SK-N-SH (cell line): ENCODE measurements at regions not wholly inside any gene's neighbourhood (a gene's known extent, or its start where the extent isn't known, plus 50 kb on each side); places are given as distances from the start of the nearest gene placed in this dataset.
A peak's percentile ranks its signal among the peaks of the same experiment; 100 is the strongest.

ENCODE experiments used
- CTCF ChIA-PET: fragments of 300-600, 350-600 bp; formaldehyde crosslinking; extraction: SDS; loops from one replicate; lab custom pipeline; 2021; lab: Yijun Ruan, JAX
- POLR2A ChIA-PET: fragments of 350-600 bp; sonication (Branson Sonifier 250); formaldehyde crosslinking; extraction: SDS; loops from one replicate; lab custom pipeline; 2020; ENCODE audit warnings: antibody characterized with exemption, inconsistent platforms; lab: Yijun Ruan, JAX
- DNase-seq: peaks from one replicate; pipeline ENCODE4 v3.0.0; 2012
- H2AFZ ChIP-seq: fragments of 200-600 bp; sonication (generic); 2 replicates; pipeline ENCODE4 v1.8.1; 2016; ENCODE audit warnings: antibody characterized with exemption, mild to moderate bottlenecking, low read depth
- H3F3A ChIP-seq: fragments of 200-600 bp; sonication (generic); replicated peaks from 2 replicates; pipeline ENCODE3; 2016; ENCODE audit warnings: antibody characterized with exemption, mild to moderate bottlenecking; ENCODE audit not compliant: insufficient read depth
- H3K27ac ChIP-seq, 2 experiments: fragments of 200-500 bp in 1 of 2; fragments of 200-600 bp in 1 of 2; sonication (Bioruptor generic) in 1 of 2; sonication (generic), shearing (Covaris generic) in 1 of 2; 2 replicates each; pipeline versions ENCODE4 v1.5.1 to v1.6.1; 2014 to 2016; ENCODE audit warnings: low read depth in 2 of 2, inconsistent platforms in 1 of 2, low read length in 1 of 2, mild to moderate bottlenecking in 1 of 2, mixed read lengths in 1 of 2
- H3K27me3 ChIP-seq: fragments of 200-600 bp; sonication (generic), shearing (Covaris generic); 2 replicates; pipeline ENCODE4 v1.6.1; 2016; ENCODE audit warnings: mixed run types; ENCODE audit not compliant: insufficient read depth
- H3K36me3 ChIP-seq, 2 experiments: fragments of 200-500 bp in 1 of 2; fragments of 200-600 bp in 1 of 2; sonication (Bioruptor generic) in 1 of 2; sonication (generic) in 1 of 2; replicated peaks in 1 of 2; 2 replicates each; pipeline versions ENCODE3 to v1.5.1; 2014 to 2016; ENCODE audit warnings: low read length in 1 of 2, mild to moderate bottlenecking in 1 of 2; ENCODE audit not compliant: insufficient read depth in 2 of 2, control insufficient read depth in 1 of 2
- H3K4me1 ChIP-seq, 2 experiments: fragments of 200-500 bp in 1 of 2; fragments of 200-600 bp in 1 of 2; sonication (Bioruptor generic) in 1 of 2; sonication (generic), shearing (Covaris generic) in 1 of 2; 2 replicates each; pipeline versions ENCODE4 v1.5.1 to v1.6.1; 2014 to 2016; ENCODE audit warnings: low read depth in 1 of 2, low read length in 1 of 2, mixed run types in 1 of 2; ENCODE audit not compliant: insufficient read depth in 2 of 2, control insufficient read depth in 1 of 2
- H3K4me2 ChIP-seq: fragments of 200-600 bp; sonication (generic), shearing (Covaris generic); 2 replicates; pipeline ENCODE4 v1.6.1; 2017; ENCODE audit warnings: mixed run types
- H3K4me3 ChIP-seq, 2 experiments: fragments of 200-500 bp in 1 of 2; fragments of 200-600 bp in 1 of 2; sonication (Bioruptor generic) in 1 of 2; sonication (generic), shearing (Covaris generic) in 1 of 2; 2 replicates each; pipeline versions ENCODE4 v1.5.1 to v1.8.1; 2014 to 2016; ENCODE audit warnings: low read depth in 2 of 2, inconsistent platforms in 1 of 2, low read length in 1 of 2, mild to moderate bottlenecking in 1 of 2, mixed read lengths in 1 of 2, moderate library complexity in 1 of 2
- H3K79me2 ChIP-seq: fragments of 200-600 bp; sonication (generic); 2 replicates; pipeline ENCODE4 v1.8.1; 2017; ENCODE audit warnings: mild to moderate bottlenecking; ENCODE audit not compliant: insufficient read depth
- H3K9ac ChIP-seq: fragments of 200-600 bp; sonication (generic); 2 replicates; pipeline ENCODE4 v1.6.1; 2017; ENCODE audit warnings: mixed run types
- H3K9me2 ChIP-seq: fragments of 200-600 bp; sonication (generic); 2 replicates; pipeline ENCODE4 v1.6.1; 2017; ENCODE audit warnings: mixed run types
- H3K9me3 ChIP-seq: fragments of 200-600 bp; sonication (generic); 2 replicates; pipeline ENCODE4 v1.6.1; 2017; ENCODE audit warnings: mixed run types, mild to moderate bottlenecking, moderate library complexity
- H4K20me1 ChIP-seq: fragments of 200-600 bp; sonication (generic); 2 replicates; pipeline ENCODE4 v1.6.1; 2017; ENCODE audit warnings: mild to moderate bottlenecking, mixed run types; ENCODE audit not compliant: insufficient read depth
- MEF2A ChIP-seq: IDR thresholded peaks from 2 replicates; pipeline ENCODE4 v1.4.0; 2012; ENCODE audit warnings: low read depth, borderline replicate concordance
- NRF1 ChIP-seq: IDR thresholded peaks from 2 replicates; pipeline ENCODE4 v1.6.1; 2012; ENCODE audit warnings: low read depth, mild to moderate bottlenecking, low read length
- RXRA ChIP-seq: IDR thresholded peaks from 2 replicates; pipeline ENCODE4 v1.4.0; 2012; ENCODE audit warnings: low read depth, mild to moderate bottlenecking, borderline replicate concordance
- SIN3A ChIP-seq: IDR thresholded peaks from 2 replicates; pipeline ENCODE4 v1.6.1; 2012; ENCODE audit warnings: low read depth, mild to moderate bottlenecking, low read length, moderate library complexity, borderline replicate concordance
- USF1 ChIP-seq: IDR thresholded peaks from 2 replicates; pipeline ENCODE4 v1.4.0; 2012; ENCODE audit warnings: low read depth, borderline replicate concordance
- ZBTB33 ChIP-seq: IDR thresholded peaks from 2 replicates; pipeline ENCODE4 v1.4.0; 2012; ENCODE audit warnings: low read depth, borderline replicate concordance
- WGBS: methylation state at CpG from one replicate; pipeline ENCODE4 v1.1.6; 2017; ENCODE audit warnings: low lambda C conversion rate; 5-methylcytosine and 5-hydroxymethylcytosine counted together

GRCh38 chr9:21585756-21586752, 103.9 kb upstream of the IFNE start:
- 10% methylated on average over 6 of the region's 6 CpGs for WGBS
- no peak overlapping the region for H3K27ac ChIP-seq
- no peaks in the 10 kb centered on the region for H3K4me1 ChIP-seq
- peaks cover under 1% of the 10 kb centered on the region for H3F3A ChIP-seq
- H3K9me2 ChIP-seq, result no peaks in the 10 kb centered on the region
- no peak overlapping the region for H2AFZ ChIP-seq
- no peak overlapping the region for H3K4me2 ChIP-seq
- DNase-seq, result no peak
- no peaks in the 10 kb centered on the region for H3K9me3 ChIP-seq
- POLR2A ChIA-PET, result no interaction called here
- peaks cover 29% of the 10 kb centered on the region; the same call in 1 of the 2 replicates for H3K27me3 ChIP-seq
- H3K4me3 ChIP-seq, result no peak overlapping the region
- no peaks in the 10 kb centered on the region for H3K36me3 ChIP-seq
- no peaks in the 10 kb centered on the region for H4K20me1 ChIP-seq
- H3K79me2 ChIP-seq, result no peaks in the 10 kb centered on the region
- H3K9ac ChIP-seq, result no peak overlapping the region
- no peak for TF ChIP-seq ZBTB33
- TF ChIP-seq SIN3A, result no peak
- no peak for TF ChIP-seq NRF1
- no peak for TF ChIP-seq USF1
- no peak for TF ChIP-seq RXRA
- no peak for TF ChIP-seq MEF2A
- CTCF ChIA-PET, result interaction anchor here (0.5 kb wide), 1 partner anchor 116 kb away, joined by 3 read pairs; no protein-coding TSS in a partner anchor

GRCh38 chr9:21589344-21590056, 107.4 kb upstream of the IFNE start:
- no peaks in the 10 kb centered on the region for H3K79me2 ChIP-seq
- H4K20me1 ChIP-seq, result no peaks in the 10 kb centered on the region
- no peak overlapping the region for H3K9ac ChIP-seq
- no peak overlapping the region for H3K4me3 ChIP-seq
- 37% methylated on average over 8 of the region's 8 CpGs for WGBS
- POLR2A ChIA-PET, result no interaction called here
- TF ChIP-seq ZBTB33, result no peak
- TF ChIP-seq, all 33 proteins: peak for 0
- CTCF ChIA-PET, result no interaction called here
- Histone ChIP-seq H3K27me3 (peaks cover 11% of the 10 kb centered on the region; the same call in 1 of the 2 replicates), H3K9me2 (no peaks in the 10 kb centered on the region), H3K36me3 (no peaks in the 10 kb centered on the region), H3K4me2 (no peak overlapping the region), H3K9me3 (no peaks in the 10 kb centered on the region), H3K4me1 (peaks cover 0 to 7% of the 10 kb centered on the region in 2 experiments; a peak in 1 of 4 replicates), H3F3A (peaks cover 16% of the 10 kb centered on the region), H3K27ac (no peak overlapping the region), H2AFZ (0 out of 2 replicates have a peak overlapping the region, but pooled peaks have one; percentile 18)
- DNase-seq, result no peak
